HL-60 (cell line): ENCODE measurements at regions not wholly inside any gene's neighbourhood (a gene's known extent, or its start where the extent isn't known, plus 50 kb on each side); places are given as distances from the start of the nearest gene placed in this dataset.

Source experiments
- DNase-seq, 2 experiments: peaks; one replicate each; pipeline ENCODE4 v3.0.0-alpha.2; 2010 to 2020; ENCODE audit warnings: low read depth in 1 of 2, low spot score in 1 of 2
- H3K27ac ChIP-seq: fragments of 250-450 bp; sonication (Bioruptor Pico); replicated peaks from 2 replicates; pipeline ENCODE4 v1.5.1; 2020; ENCODE audit warnings: mild to moderate bottlenecking, moderate library complexity
- H3K27me3 ChIP-seq: fragments of 250-450 bp; sonication (Bioruptor Pico); 2 replicates; pipeline ENCODE4 v1.5.1; 2021; ENCODE audit warnings: mild to moderate bottlenecking, moderate library complexity; ENCODE audit not compliant: insufficient read depth, poor library complexity, severe bottlenecking
- H3K4me3 ChIP-seq: replicated peaks from 2 replicates; pipeline ENCODE4 v1.5.1; 2011; ENCODE audit warnings: mild to moderate bottlenecking, control low read depth, low read length; ENCODE audit not compliant: insufficient read depth
- GABPA ChIP-seq: IDR thresholded peaks from 2 replicates; pipeline ENCODE4 v1.6.1; 2012; ENCODE audit warnings: low read depth
- POLR2AphosphoS5 ChIP-seq: IDR thresholded peaks from 2 replicates; pipeline ENCODE4 v1.6.1; 2012; ENCODE audit warnings: low read depth
- SPI1 ChIP-seq: IDR thresholded peaks from 2 replicates; pipeline ENCODE4 v1.6.1; 2012; ENCODE audit warnings: low read depth, mild to moderate bottlenecking, borderline replicate concordance
- TF ChIP-seq, protein P1 (sequence below): IDR thresholded peaks from 2 replicates; pipeline ENCODE4 v1.6.1; 2012; ENCODE audit warnings: low read depth; ENCODE audit not compliant: insufficient replicate concordance
- TF ChIP-seq, protein P2 (sequence below): IDR thresholded peaks from one replicate; pipeline ENCODE4 v1.5.1; 2011; ENCODE audit warnings: low read length, control low read depth, inconsistent platforms; ENCODE audit not compliant: insufficient read depth

DNA sequence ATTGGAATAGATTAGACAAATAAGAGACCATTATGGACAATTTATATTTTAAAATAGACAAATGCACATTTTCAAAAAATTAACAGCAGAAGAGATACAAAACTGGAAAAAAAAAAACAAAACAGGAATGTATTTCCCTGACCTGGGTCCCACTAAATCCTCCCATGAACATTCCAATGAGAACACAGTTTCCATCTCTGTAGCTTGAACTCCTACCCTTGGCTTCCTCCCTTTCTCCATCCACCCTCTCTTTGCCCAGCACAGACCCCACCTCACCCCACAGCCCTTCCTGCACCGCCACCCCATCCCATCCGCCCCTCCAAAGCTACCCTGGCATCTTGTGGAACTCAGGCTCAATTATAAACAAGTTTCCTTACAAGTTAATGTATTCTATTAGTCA lies 71.2 kb upstream of the MPP7 start:
- Histone ChIP-seq H3K27me3 (no peaks in the 10 kb centered on the region), H3K27ac (no peak overlapping the region), H3K4me3 (no peak overlapping the region)
- TF ChIP-seq, protein P1, sequence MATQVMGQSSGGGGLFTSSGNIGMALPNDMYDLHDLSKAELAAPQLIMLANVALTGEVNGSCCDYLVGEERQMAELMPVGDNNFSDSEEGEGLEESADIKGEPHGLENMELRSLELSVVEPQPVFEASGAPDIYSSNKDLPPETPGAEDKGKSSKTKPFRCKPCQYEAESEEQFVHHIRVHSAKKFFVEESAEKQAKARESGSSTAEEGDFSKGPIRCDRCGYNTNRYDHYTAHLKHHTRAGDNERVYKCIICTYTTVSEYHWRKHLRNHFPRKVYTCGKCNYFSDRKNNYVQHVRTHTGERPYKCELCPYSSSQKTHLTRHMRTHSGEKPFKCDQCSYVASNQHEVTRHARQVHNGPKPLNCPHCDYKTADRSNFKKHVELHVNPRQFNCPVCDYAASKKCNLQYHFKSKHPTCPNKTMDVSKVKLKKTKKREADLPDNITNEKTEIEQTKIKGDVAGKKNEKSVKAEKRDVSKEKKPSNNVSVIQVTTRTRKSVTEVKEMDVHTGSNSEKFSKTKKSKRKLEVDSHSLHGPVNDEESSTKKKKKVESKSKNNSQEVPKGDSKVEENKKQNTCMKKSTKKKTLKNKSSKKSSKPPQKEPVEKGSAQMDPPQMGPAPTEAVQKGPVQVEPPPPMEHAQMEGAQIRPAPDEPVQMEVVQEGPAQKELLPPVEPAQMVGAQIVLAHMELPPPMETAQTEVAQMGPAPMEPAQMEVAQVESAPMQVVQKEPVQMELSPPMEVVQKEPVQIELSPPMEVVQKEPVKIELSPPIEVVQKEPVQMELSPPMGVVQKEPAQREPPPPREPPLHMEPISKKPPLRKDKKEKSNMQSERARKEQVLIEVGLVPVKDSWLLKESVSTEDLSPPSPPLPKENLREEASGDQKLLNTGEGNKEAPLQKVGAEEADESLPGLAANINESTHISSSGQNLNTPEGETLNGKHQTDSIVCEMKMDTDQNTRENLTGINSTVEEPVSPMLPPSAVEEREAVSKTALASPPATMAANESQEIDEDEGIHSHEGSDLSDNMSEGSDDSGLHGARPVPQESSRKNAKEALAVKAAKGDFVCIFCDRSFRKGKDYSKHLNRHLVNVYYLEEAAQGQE: no peak
- TF ChIP-seq GABPA (no peak), POLR2AphosphoS5 (no peak), SPI1 (no peak)
- TF ChIP-seq, protein P2, sequence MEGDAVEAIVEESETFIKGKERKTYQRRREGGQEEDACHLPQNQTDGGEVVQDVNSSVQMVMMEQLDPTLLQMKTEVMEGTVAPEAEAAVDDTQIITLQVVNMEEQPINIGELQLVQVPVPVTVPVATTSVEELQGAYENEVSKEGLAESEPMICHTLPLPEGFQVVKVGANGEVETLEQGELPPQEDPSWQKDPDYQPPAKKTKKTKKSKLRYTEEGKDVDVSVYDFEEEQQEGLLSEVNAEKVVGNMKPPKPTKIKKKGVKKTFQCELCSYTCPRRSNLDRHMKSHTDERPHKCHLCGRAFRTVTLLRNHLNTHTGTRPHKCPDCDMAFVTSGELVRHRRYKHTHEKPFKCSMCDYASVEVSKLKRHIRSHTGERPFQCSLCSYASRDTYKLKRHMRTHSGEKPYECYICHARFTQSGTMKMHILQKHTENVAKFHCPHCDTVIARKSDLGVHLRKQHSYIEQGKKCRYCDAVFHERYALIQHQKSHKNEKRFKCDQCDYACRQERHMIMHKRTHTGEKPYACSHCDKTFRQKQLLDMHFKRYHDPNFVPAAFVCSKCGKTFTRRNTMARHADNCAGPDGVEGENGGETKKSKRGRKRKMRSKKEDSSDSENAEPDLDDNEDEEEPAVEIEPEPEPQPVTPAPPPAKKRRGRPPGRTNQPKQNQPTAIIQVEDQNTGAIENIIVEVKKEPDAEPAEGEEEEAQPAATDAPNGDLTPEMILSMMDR: no peak
- no peak for DNase-seq

DNA sequence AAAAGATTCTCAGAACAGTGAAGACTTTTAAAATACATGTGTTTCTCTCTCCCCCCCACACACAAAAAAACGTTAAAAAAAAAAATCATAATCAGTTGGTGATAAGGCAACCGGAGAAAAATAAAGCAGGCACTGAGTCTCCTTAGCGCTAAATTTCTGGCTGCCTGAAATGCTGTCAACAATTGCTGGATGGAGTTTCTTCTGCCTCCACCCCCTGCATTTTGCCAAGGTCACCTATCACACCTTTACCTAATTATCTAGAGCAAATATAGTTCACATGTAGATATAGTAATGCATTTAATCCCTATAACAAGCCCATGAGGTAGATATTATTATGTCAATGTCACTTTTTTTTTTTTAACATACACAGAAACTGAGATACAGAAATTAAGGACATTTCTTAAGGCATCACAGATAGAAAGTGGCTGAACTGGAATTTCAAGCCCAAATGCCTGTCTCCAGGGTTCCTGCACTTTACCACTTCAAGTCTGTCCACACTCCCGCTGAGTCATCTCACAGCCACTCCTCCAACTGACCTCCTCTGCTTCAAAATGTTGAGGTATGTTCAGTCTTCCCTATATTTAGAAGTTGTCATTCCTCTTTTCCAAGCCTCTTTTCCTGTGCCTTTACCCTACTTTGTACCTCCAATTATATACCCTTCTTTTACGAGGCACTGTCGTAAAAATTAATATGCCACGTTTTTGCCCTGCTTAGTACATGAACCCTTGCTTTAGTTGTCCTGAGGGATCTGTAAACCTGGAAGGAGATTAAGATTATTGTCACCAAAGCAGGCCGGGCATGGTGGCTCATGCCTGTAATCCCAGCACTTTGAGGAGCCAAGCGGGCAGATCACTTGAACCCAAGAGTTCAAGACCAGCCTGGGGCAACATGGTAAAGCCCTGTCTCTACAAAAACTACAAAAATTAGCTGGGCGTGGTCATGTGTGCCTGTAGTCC lies 72.8 kb upstream of the MPP7 start:
- Histone ChIP-seq H3K27ac (no peak overlapping the region), H3K4me3 (no peak overlapping the region)
- DNase-seq: no peak

DNA sequence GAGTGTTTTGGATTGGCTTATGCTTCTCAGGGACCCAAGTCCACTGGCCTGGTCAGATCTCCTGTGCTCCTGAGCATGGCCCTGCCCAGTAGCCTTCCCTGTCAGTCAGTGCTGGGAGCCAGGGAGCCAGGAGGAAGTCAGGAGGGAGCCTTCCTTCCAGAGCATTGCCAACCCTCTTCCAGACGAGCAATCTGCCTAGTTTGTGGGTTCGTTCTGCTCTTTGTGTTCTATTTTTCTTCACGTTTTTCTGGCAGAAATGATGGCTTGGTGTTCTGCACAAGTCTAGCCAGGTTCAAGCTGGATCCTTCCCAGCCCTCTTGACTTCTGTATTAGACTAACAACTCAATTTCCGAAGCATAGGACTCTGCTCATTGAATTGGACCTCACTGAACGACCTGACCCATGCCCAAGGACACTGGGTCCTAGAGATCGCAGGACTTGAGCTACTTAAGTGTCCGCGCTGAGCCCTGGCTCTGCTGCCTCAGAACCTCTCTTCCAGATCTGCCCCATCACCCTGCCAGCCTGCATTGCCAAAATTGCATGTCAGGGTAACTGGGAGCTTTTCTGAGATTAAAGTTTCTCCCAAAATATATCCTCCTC lies 76.2 kb upstream of the MPP7 start:
- Histone ChIP-seq H3K27me3 (no peaks in the 10 kb centered on the region), H3K27ac (no peak overlapping the region), H3K4me3 (no peak overlapping the region)
- TF ChIP-seq, protein P1: no peak
- TF ChIP-seq POLR2AphosphoS5: no peak
- TF ChIP-seq, protein P2: no peak
- no peak for TF ChIP-seq SPI1
- TF ChIP-seq GABPA: no peak
- DNase-seq: no peak

More for the DNA sequence above, 72.8 kb upstream of the MPP7 start:
- TF ChIP-seq POLR2AphosphoS5 (no peak), SPI1 (no peak), GABPA (no peak)
- TF ChIP-seq, protein P1: no peak
- TF ChIP-seq, protein P2: no peak
- H3K27me3 ChIP-seq: no peaks in the 10 kb centered on the region
